ENCODE measurements at regions not wholly inside any gene's neighbourhood (a gene's known extent, or its start where the extent isn't known, plus 50 kb on each side); places are given as distances from the start of the nearest gene placed in this dataset.

DNA sequence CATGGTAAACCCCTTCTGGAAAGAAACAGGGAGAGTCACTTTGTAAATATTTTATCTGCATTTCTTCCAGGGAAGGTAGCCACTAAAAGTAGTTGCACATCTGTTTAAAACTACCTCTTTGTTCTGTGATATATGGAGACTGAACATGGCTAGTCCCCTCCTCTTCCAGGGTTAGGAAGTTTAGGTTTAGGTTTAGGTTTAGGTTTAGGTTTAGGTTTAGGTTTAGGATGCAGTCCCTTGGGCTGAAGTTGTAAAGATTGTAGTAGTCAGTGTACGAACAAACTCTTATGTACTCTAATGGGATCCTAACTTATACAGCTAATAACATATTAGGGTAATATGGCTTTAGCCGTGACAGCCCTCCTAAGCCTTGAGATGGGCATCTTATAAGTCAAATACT is 880.2 kb upstream of the TMEFF2 start:
- POLR2A ChIA-PET = no interaction called here
- DNase-seq (ENCODE audit: low read depth, low spot score) (no peak), FAIRE-seq (no peak)
- Histone ChIP-seq H3K9me1 (replicated peaks; ENCODE audit: control insufficient read depth, extremely low read depth, insufficient read depth, low read length) (no peaks in the 10 kb centered on the region), H3K4me3 (replicated peaks in 1 of 3; ENCODE audit: insufficient read depth in 1 of 3, low read depth in 1 of 3, low read length in 3 of 3) (no peak overlapping the region), H3K4me1 (ENCODE audit: control insufficient read depth, extremely low read depth, insufficient read depth, low read length) (no peaks in the 10 kb centered on the region), H3K27me3 (ENCODE audit: control insufficient read depth in 2 of 2, insufficient read depth in 2 of 2, low read length in 2 of 2) (no peaks in the 10 kb centered on the region), H3K27ac (ENCODE audit: insufficient read depth, low read depth, low read length) (no peak overlapping the region), H2AFZ (ENCODE audit: low read depth, low read length) (no peak overlapping the region), H3K9me3 (replicated peaks; ENCODE audit: control insufficient read depth, insufficient read depth, low read length) (no peaks in the 10 kb centered on the region), H3K79me2 (ENCODE audit: control insufficient read depth, insufficient read depth, low read length) (no peaks in the 10 kb centered on the region), H3K4me2 (ENCODE audit: insufficient read depth, low read length) (no peak overlapping the region), H3K9ac (replicated peaks; ENCODE audit: extremely low read depth, insufficient read depth, low read length) (no peak overlapping the region), H3K36me3 (ENCODE audit: control insufficient read depth in 2 of 2, extremely low read depth in 1 of 2, insufficient read depth in 2 of 2, low read length in 2 of 2) (no peaks in the 10 kb centered on the region), H4K20me1 (replicated peaks; ENCODE audit: control insufficient read depth, extremely low read depth, insufficient read depth, low read length) (no peaks in the 10 kb centered on the region)
- dilution Hi-C loops (cut with MboI; ENCODE audit: extremely low pct_ligation_motif_present, low sequenced_read_pairs) = no loop called here
- TF ChIP-seq FOS (IDR thresholded peaks at IDR 0.05; ENCODE audit: borderline replicate concordance, insufficient read depth, low read length) (no peak), POLR2A (IDR thresholded peaks at IDR 0.05; ENCODE audit: low read depth, low read length) (no peak), EZH2 (IDR thresholded peaks at IDR 0.05; ENCODE audit: borderline replicate concordance, low read depth, low read length, severe bottlenecking) (no peak), GATA2 (IDR thresholded peaks at IDR 0.05; ENCODE audit: insufficient read depth, insufficient read length, low read depth, low read length) (no peak), JUN (IDR thresholded peaks at IDR 0.05; ENCODE audit: borderline replicate concordance, insufficient read depth, insufficient read length, low read depth) (no peak), POLR2AphosphoS5 (IDR thresholded peaks at IDR 0.05; ENCODE audit: insufficient read depth, low read depth, low read length) (no peak), MYC (IDR thresholded peaks at IDR 0.05; ENCODE audit: low read depth, low read length) (no peak)
- TF ChIP-seq, protein P1, sequence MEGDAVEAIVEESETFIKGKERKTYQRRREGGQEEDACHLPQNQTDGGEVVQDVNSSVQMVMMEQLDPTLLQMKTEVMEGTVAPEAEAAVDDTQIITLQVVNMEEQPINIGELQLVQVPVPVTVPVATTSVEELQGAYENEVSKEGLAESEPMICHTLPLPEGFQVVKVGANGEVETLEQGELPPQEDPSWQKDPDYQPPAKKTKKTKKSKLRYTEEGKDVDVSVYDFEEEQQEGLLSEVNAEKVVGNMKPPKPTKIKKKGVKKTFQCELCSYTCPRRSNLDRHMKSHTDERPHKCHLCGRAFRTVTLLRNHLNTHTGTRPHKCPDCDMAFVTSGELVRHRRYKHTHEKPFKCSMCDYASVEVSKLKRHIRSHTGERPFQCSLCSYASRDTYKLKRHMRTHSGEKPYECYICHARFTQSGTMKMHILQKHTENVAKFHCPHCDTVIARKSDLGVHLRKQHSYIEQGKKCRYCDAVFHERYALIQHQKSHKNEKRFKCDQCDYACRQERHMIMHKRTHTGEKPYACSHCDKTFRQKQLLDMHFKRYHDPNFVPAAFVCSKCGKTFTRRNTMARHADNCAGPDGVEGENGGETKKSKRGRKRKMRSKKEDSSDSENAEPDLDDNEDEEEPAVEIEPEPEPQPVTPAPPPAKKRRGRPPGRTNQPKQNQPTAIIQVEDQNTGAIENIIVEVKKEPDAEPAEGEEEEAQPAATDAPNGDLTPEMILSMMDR (IDR thresholded peaks at IDR 0.05; ENCODE audit: extremely low read depth in 1 of 2, insufficient read depth in 1 of 2, low read depth in 1 of 2, low read length in 2 of 2) = no peak
- TF ChIP-seq, protein P2, sequence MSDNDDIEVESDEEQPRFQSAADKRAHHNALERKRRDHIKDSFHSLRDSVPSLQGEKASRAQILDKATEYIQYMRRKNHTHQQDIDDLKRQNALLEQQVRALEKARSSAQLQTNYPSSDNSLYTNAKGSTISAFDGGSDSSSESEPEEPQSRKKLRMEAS (IDR thresholded peaks at IDR 0.05; ENCODE audit: insufficient read depth, insufficient read length) = no peak
- CTCF ChIA-PET = no interaction called here
- intact Hi-C loops (cut with micrococcal nuclease) = no loop called here
- BruUV-seq (replicated peaks) = no TSS peak

Data from endothelial cell of umbilical vein (primary cell).